PC-3 (cell line): ENCODE measurements at regions not wholly inside any gene's neighbourhood (a gene's known extent, or its start where the extent isn't known, plus 50 kb on each side); places are given as distances from the start of the nearest gene placed in this dataset.

Source experiments
- ATAC-seq: fragments of 200-7000 bp; cut with Tn5 transposase; 2 replicates; pipeline ENCODE4 v1.9.1; 2020; ENCODE audit warnings: mild to moderate bottlenecking, moderate library complexity
- BruUV-seq: library from RNA; stranded (reverse); fragments of 400-500 nt; replicated peaks from 2 replicates; lab custom pipeline; 2021; lab: Mats Ljungman, UMichigan
- CTCF ChIA-PET: fragments of 300-600 bp; sonication (Branson Sonifier 250); formaldehyde crosslinking; loops from one replicate; lab custom pipeline; 2022; ENCODE audit warnings: antibody characterized with exemption; lab: Charles Lee
- POLR2A ChIA-PET: fragments of 300-600 bp; sonication (Branson Sonifier 250); formaldehyde crosslinking; loops from one replicate; lab custom pipeline; 2022; ENCODE audit warnings: antibody characterized with exemption; ENCODE audit not compliant: unreplicated experiment; lab: Charles Lee
- DNase-seq: peaks from one replicate; pipeline ENCODE4 v3.0.0-alpha.2; 2015
- H2AFZ ChIP-seq: fragments of 300-600 bp; sonication (generic); 2 replicates; pipeline ENCODE4 v1.6.0; 2016; ENCODE audit warnings: antibody characterized with exemption, low read length
- H3F3A ChIP-seq: fragments of 300-600 bp; sonication (generic); one replicate; pipeline ENCODE4 v1.6.0; 2017; ENCODE audit warnings: antibody characterized with exemption, low read length, control low read depth, mild to moderate bottlenecking; ENCODE audit not compliant: unreplicated experiment
- H3K27ac ChIP-seq: fragments of 300-600 bp; sonication (generic); 2 replicates; pipeline ENCODE4 v1.5.1; 2016; ENCODE audit warnings: mild to moderate bottlenecking, low read length
- H3K27me3 ChIP-seq: fragments of 300-600 bp; sonication (generic); 2 replicates; pipeline ENCODE4 v1.6.1; 2016; ENCODE audit warnings: low read length, mixed read lengths
- H3K36me3 ChIP-seq: fragments of 300-600 bp; sonication (generic); 2 replicates; pipeline ENCODE4 v1.6.1; 2016; ENCODE audit warnings: low read depth, mixed run types, low read length, mixed read lengths
- H3K4me1 ChIP-seq: fragments of 300-600 bp; sonication (generic); 2 replicates; pipeline ENCODE4 v1.5.1; 2016; ENCODE audit warnings: low read length; ENCODE audit not compliant: insufficient read depth
- H3K4me2 ChIP-seq: fragments of 300-600 bp; sonication (generic); 2 replicates; pipeline ENCODE4 v1.6.0; 2016; ENCODE audit warnings: low read length
- H3K4me3 ChIP-seq: fragments of 300-600 bp; sonication (generic); 2 replicates; pipeline ENCODE4 v1.5.1; 2016; ENCODE audit warnings: mild to moderate bottlenecking, low read length, mixed read lengths
- H3K79me2 ChIP-seq: fragments of 300-600 bp; sonication (generic); 2 replicates; pipeline ENCODE4 v1.6.1; 2017; ENCODE audit warnings: low read length, mixed read lengths
- H3K9ac ChIP-seq: fragments of 300-600 bp; sonication (generic); 2 replicates; pipeline ENCODE4 v1.6.0; 2016; ENCODE audit warnings: mild to moderate bottlenecking, low read length
- H3K9me2 ChIP-seq: fragments of 300-600 bp; sonication (generic); replicated peaks from 2 replicates; pipeline ENCODE4 v1.6.1; 2016; ENCODE audit warnings: mixed run types, low read length, mixed read lengths
- H3K9me3 ChIP-seq: fragments of 300-600 bp; sonication (generic); 2 replicates; pipeline ENCODE4 v1.6.1; 2016; ENCODE audit warnings: low read length, mixed read lengths
- H4K20me1 ChIP-seq: fragments of 300-600 bp; sonication (generic); 2 replicates; pipeline ENCODE4 v1.6.1; 2016; ENCODE audit warnings: low read length, mixed read lengths
- EZH2 ChIP-seq: fragments of 300-600 bp; sonication (generic); IDR thresholded peaks from one replicate; pipeline ENCODE4 v1.6.1; 2017; ENCODE audit warnings: antibody characterized with exemption, mild to moderate bottlenecking, low read length; ENCODE audit not compliant: unreplicated experiment
- EZH2phosphoT487 ChIP-seq: fragments of 300-600 bp; sonication (generic); IDR thresholded peaks from 2 replicates; pipeline ENCODE4 v1.6.1; 2018; ENCODE audit warnings: mild to moderate bottlenecking, antibody characterized with exemption, low read length, borderline replicate concordance
- intact Hi-C: fragments of 100-400 bp; cut with micrococcal nuclease; formaldehyde crosslinking; loops from 2 replicates; pipeline ENCODE4 v1.9.0; 2023
- TF ChIP-seq, protein P1 (sequence below): fragments of 300-600 bp; sonication (generic); conservative IDR thresholded peaks from 2 replicates; pipeline ENCODE4 v1.5.1; 2017; ENCODE audit warnings: antibody characterized with exemption, low read depth, mild to moderate bottlenecking, low read length

- no peaks in the 10 kb centered on the region for H3K4me1 ChIP-seq
- H3K4me3 ChIP-seq = no peak overlapping the region
- H2AFZ ChIP-seq = no peak overlapping the region
- no peak for DNase-seq
- no peaks in the 10 kb centered on the region for H3K36me3 ChIP-seq
- no peak overlapping the region for H3K4me2 ChIP-seq
- H3F3A ChIP-seq = no peaks in the 10 kb centered on the region
- H3K79me2 ChIP-seq = no peaks in the 10 kb centered on the region
- H4K20me1 ChIP-seq = no peaks in the 10 kb centered on the region
- no TSS peak for BruUV-seq
- TF ChIP-seq EZH2 (no peak), EZH2phosphoT487 (no peak)
- TF ChIP-seq, protein P1, sequence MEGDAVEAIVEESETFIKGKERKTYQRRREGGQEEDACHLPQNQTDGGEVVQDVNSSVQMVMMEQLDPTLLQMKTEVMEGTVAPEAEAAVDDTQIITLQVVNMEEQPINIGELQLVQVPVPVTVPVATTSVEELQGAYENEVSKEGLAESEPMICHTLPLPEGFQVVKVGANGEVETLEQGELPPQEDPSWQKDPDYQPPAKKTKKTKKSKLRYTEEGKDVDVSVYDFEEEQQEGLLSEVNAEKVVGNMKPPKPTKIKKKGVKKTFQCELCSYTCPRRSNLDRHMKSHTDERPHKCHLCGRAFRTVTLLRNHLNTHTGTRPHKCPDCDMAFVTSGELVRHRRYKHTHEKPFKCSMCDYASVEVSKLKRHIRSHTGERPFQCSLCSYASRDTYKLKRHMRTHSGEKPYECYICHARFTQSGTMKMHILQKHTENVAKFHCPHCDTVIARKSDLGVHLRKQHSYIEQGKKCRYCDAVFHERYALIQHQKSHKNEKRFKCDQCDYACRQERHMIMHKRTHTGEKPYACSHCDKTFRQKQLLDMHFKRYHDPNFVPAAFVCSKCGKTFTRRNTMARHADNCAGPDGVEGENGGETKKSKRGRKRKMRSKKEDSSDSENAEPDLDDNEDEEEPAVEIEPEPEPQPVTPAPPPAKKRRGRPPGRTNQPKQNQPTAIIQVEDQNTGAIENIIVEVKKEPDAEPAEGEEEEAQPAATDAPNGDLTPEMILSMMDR = no peak
- H3K9me2 ChIP-seq = no peaks in the 10 kb centered on the region
- no peak overlapping the region for H3K9ac ChIP-seq
- H3K27ac ChIP-seq = no peak overlapping the region
- no peaks in the 10 kb centered on the region for H3K9me3 ChIP-seq
- intact Hi-C loops = no loop called here
- CTCF ChIA-PET = no interaction called here
- peaks cover 39% of the 10 kb centered on the region for H3K27me3 ChIP-seq
- POLR2A ChIA-PET = no interaction called here
- no peak for ATAC-seq
These were observed 113.2 kb downstream of the MICALL2 start for GRCh38 chr7:1345796-1346755.

DNA sequence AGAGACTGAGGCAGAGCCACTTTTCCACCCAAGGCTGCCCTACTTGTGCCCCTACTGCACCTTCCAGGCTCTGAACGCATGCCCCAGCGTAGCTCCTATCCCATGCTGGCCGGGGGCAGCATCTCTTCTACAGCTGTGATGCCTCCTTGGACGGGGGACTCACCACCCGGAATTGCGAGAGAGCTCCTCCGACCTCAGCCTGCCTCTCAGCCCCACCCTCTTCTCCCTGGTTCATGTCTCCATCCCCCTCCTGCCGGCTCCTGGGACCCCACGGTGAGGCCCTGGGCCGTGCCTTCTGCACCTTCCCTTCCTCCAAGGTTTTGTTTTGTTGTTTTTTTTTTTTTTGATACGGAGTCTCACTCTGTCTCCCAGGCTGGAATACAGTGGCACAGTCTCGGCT lies 112.4 kb downstream of the MICALL2 start:
- DNase-seq (no peak), ATAC-seq (no peak)
- Histone ChIP-seq H2AFZ (no peak overlapping the region), H4K20me1 (no peaks in the 10 kb centered on the region), H3K4me1 (no peaks in the 10 kb centered on the region), H3K4me3 (no peak overlapping the region), H3K27ac (no peak overlapping the region), H3K36me3 (no peaks in the 10 kb centered on the region), H3F3A (no peaks in the 10 kb centered on the region), H3K79me2 (no peaks in the 10 kb centered on the region), H3K9me2 (no peaks in the 10 kb centered on the region), H3K4me2 (no peak overlapping the region), H3K9me3 (no peaks in the 10 kb centered on the region), H3K9ac (no peak overlapping the region), H3K27me3 (peaks cover 41% of the 10 kb centered on the region)
- TF ChIP-seq, protein P1 = no peak
- TF ChIP-seq EZH2 = no peak
- TF ChIP-seq EZH2phosphoT487 = no peak
- no TSS peak for BruUV-seq
- ChIA-PET POLR2A (no interaction called here), CTCF (no interaction called here)
- intact Hi-C loops = no loop called here
